T-helper 17 cell (primary cell): ENCODE measurements at regions not wholly inside any gene's neighbourhood (a gene's known extent, or its start where the extent isn't known, plus 50 kb on each side); places are given as distances from the start of the nearest gene placed in this dataset.

Source experiments
- ATAC-seq: fragments of 150-1000 bp; cut with Tn5 transposase; 2 replicates; pipeline ENCODE4 v1.10.0; 2021; ENCODE audit warnings: mild to moderate bottlenecking, moderate library complexity
- DNase-seq, 3 donors: peaks; one replicate each; pipeline versions ENCODE4 v3.0.0 to v3.0.0-alpha.2; 2020 to 2021
- H3K9me3 ChIP-seq: one replicate; pipeline ENCODE4 v1.7.0; 2013; ENCODE audit warnings: low read length, mild to moderate bottlenecking; ENCODE audit not compliant: control insufficient read depth, poor library complexity, severe bottlenecking
- H3K27ac Mint-ChIP-seq: one replicate; pipeline ENCODE4 v1.8.0; 2022; ENCODE audit warnings: mild to moderate bottlenecking, moderate library complexity, mixed read lengths
- H3K27me3 Mint-ChIP-seq: one replicate; pipeline ENCODE4 v1.8.0; 2022; ENCODE audit warnings: mixed read lengths
- H3K36me3 Mint-ChIP-seq: one replicate; pipeline ENCODE4 v1.8.0; 2022; ENCODE audit warnings: low read depth, mixed read lengths
- H3K4me1 Mint-ChIP-seq: one replicate; pipeline ENCODE4 v1.8.0; 2022; ENCODE audit warnings: mild to moderate bottlenecking, mixed read lengths
- H3K4me3 Mint-ChIP-seq: one replicate; pipeline ENCODE4 v1.8.0; 2022; ENCODE audit warnings: mild to moderate bottlenecking, moderate library complexity, mixed read lengths

DNA sequence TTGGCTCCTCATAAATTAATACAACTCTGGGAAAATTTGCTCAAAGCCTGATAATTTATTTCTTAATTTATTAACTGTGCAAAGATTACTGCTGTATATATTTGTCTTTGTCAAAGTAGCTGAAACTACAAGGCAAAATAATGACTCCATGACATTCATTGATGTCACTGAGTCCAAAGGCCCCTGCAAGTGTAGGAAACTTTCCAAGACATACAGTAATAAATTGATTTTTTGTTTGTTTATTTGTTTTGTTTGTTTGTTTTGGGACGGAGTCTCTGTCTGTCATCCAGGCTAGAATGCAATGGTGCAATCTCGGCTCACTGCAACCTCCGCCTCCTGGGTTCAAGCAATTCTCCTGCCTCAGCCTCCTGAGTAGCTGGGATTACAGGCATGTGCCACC lies 96.8 kb upstream of the LPP start:
- H3K27me3 Mint-ChIP-seq, result no peaks in the 10 kb centered on the region
- no peak overlapping the region for H3K27ac Mint-ChIP-seq
- H3K4me1 Mint-ChIP-seq, result peaks cover 21% of the 10 kb centered on the region
- ATAC-seq (no peak), DNase-seq (no peak)
- H3K9me3 ChIP-seq, result no peaks in the 10 kb centered on the region
- no peak overlapping the region for H3K4me3 Mint-ChIP-seq
- peaks cover 2% of the 10 kb centered on the region for H3K36me3 Mint-ChIP-seq

DNA sequence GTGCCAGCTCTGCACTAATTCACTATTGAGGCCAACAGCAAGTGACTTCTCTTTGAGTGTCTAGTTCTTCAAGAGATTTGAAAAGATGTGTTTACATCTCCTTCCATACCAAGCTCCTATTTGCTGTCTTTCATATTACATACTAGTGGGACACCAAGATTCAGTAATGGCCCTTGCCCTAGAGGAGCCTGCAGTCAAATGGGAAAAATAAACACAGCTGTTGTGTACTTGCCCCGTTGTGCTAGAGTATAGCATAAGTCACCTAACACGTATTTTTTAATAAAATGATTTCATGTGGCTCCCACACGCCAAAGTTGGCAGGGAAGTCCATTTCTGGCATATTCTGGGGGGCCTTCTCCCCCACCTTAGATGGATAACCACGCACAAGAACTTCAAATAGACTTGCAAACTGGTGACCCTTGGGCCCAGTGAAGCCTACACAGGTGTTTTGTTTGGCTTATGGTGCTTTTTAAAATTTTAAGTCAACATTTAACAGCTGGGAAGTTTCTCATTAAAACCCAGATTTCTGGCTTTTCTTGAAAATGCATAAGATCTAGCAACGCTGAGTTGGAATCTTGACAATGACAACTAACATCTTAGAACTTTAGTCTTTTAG lies 95.3 kb upstream of the LPP start:
- Mint-ChIP-seq H3K27ac (no peak overlapping the region), H3K4me3 (no peak overlapping the region), H3K27me3 (no peaks in the 10 kb centered on the region), H3K4me1 (peaks cover 18% of the 10 kb centered on the region), H3K36me3 (no peaks in the 10 kb centered on the region)
- ATAC-seq (no peak), DNase-seq (no peak)
- no peaks in the 10 kb centered on the region for H3K9me3 ChIP-seq

DNA sequence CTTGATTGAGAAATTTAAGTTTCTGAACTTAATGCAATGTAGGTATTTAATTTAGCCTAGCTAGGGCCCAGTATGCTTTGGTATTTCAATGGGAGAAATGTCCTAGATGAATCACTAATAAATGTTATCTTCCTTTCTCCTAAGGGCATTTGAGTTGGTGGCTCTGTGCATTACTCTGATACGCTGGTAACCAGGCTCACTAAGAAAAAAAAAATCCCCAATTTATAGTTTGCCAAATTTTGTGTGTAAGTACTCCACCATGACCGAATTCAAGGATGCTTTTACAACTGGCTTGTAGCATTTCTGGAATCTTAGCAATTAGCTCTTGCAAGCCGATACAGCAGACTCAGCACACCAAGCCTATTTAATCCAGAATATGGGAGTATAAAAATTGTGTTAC lies 94.6 kb upstream of the LPP start:
- H3K9me3 ChIP-seq, result no peaks in the 10 kb centered on the region
- H3K36me3 Mint-ChIP-seq, result no peaks in the 10 kb centered on the region
- no peaks in the 10 kb centered on the region for H3K27me3 Mint-ChIP-seq
- peaks cover 22% of the 10 kb centered on the region for H3K4me1 Mint-ChIP-seq
- DNase-seq (no peak), ATAC-seq (no peak)
- H3K27ac Mint-ChIP-seq, result peak overlapping the region; percentile 51
- H3K4me3 Mint-ChIP-seq, result no peak overlapping the region

DNA sequence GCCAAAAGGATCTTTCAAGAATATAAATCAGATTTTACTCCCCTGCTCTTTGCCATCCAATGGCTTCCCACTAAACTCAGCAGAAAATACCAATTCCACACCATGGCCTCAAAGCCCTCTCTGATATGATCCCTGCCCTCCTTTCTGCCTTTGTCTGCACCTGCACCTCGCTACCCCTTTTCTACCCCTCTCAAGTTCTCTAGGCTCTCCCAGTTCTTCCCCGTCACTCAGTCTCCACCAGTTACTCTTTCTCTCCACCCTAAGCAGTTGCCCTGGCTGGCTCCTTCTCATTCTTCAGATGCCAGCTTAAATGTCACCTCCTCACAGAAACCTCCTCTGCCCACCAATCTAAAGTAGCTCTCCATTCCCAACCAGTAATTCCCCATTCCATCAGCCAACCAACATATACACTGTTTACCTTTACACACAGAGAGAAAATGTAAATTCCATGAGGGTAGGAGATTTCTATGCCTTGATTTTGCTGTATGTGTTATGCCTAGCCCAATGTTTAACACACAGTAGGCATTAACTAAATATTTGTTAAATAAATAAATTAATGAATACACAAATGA lies 93.6 kb upstream of the LPP start:
- DNase-seq (no peak), ATAC-seq (no peak)
- Mint-ChIP-seq H3K4me3 (no peak overlapping the region), H3K27ac (peak overlapping the region; percentile 51), H3K27me3 (no peaks in the 10 kb centered on the region), H3K4me1 (peaks cover 27% of the 10 kb centered on the region), H3K36me3 (no peaks in the 10 kb centered on the region)
- H3K9me3 ChIP-seq, result no peaks in the 10 kb centered on the region

DNA sequence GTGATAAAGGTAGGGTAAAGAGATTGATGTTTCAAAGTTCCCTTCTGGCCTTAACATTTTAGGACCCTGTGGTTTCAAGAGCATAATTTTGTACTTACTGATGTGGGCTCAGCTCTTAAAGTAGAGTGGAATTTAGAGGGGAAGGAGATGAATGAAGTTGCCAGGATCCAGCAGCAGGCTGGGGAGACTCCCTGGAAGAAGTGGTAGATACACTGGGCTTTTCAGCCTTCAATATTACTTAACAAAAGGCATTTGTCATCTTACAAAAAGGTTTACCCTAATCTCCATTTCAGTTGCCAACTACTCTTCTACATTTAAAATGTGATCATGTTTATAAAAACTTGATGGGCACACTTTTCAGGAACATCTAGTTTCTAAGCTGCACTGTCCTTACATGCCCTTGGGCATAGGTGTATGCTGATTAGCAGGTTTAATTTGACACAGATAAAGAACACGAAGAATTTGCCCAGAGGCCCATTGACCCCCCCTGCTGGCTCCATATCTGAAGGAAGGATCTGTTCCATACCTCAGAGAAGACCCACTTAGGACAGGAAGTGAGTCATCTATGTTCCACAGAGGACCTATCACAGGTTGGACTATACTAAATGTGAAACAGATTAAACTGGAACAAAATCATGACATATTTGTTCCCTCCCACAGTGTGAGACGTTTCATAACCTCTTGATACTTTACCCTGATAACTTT lies 93.0 kb upstream of the LPP start:
- DNase-seq (peak; percentile 15 to 35 (median 16)), ATAC-seq (peak; percentile 93)
- Mint-ChIP-seq H3K27ac (peak overlapping the region; percentile 51), H3K27me3 (no peaks in the 10 kb centered on the region), H3K4me3 (peak overlapping the region; percentile 36), H3K4me1 (peaks cover 27% of the 10 kb centered on the region), H3K36me3 (no peaks in the 10 kb centered on the region)
- H3K9me3 ChIP-seq, result no peaks in the 10 kb centered on the region

DNA sequence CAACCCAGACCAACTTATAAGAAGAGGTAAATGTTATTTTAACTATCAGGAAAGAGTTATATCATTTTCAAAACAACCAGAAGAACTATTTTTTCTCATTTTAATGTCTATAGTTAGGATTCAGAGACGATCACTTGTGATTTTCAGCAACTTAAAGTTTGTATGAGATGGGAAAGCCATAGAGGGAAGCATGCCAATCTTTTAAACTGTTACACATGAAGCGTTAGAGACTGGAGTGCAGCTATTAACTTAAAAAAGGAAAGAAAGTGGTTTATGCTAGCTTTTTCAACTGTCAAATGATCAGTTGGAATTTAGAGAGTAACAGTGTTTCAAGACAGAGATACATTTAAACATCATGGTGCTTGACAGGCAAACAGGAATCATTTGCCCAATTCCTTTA lies 91.7 kb upstream of the LPP start:
- H3K27me3 Mint-ChIP-seq, result no peaks in the 10 kb centered on the region
- H3K27ac Mint-ChIP-seq, result peak overlapping the region; percentile 51
- ATAC-seq (no peak), DNase-seq (no peak)
- H3K4me1 Mint-ChIP-seq, result peaks cover 27% of the 10 kb centered on the region
- no peak overlapping the region for H3K4me3 Mint-ChIP-seq
- no peaks in the 10 kb centered on the region for H3K36me3 Mint-ChIP-seq
- no peaks in the 10 kb centered on the region for H3K9me3 ChIP-seq

DNA sequence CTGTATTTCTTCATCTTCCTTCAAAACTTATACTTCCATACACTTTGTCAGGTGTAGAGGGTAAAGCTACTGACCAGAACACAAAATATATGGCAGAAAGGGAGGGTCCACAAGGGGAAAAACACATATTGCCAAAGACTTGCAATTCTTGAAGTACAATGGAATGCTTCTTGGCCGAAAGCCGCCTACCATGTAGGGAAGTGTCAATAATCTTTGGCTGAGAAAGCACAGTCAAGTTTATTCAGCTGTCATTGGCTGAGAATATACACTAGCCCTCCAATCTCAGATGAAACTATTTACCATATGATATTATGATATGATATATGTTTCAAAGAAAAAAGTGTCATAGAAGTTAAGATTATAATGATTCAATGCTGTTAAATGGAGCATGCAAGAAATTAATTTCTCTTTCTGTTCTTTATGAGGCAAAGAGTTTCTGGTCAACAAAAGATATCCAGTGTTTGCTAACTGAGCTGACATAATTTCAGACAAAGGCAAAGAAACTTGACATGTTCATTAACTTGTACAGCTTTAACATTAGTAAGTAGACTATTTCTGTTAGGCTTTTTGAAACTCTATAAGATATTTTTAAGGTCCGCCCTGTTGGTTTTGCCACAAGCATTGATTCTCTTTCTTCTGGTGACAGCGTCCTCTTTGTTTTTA lies 89.0 kb upstream of the LPP start:
- no peaks in the 10 kb centered on the region for H3K9me3 ChIP-seq
- H3K27me3 Mint-ChIP-seq, result no peaks in the 10 kb centered on the region
- DNase-seq (no peak), ATAC-seq (no peak)
- H3K27ac Mint-ChIP-seq, result no peak overlapping the region
- no peak overlapping the region for H3K4me3 Mint-ChIP-seq
- no peaks in the 10 kb centered on the region for H3K36me3 Mint-ChIP-seq
- peaks cover 24% of the 10 kb centered on the region for H3K4me1 Mint-ChIP-seq

DNA sequence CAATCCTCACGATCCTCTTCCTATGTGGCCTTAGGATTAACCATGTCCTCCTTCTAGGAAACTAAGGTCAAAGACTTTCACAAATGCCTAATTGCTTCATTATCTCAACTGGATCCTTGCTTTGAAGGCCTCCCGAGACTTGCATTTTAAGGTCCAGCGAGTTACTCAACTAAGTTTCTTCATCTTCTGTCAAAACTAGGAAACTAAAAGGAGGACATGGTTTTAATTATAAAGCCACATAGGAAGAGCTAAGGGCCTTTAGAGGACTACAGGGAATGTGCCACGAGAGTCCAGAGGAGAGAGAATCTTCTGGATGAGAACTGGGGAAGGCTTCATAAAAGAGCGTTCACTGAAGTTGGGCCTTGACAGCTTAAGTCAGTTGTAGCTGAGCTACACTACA lies 87.8 kb upstream of the LPP start:
- Mint-ChIP-seq H3K27me3 (no peaks in the 10 kb centered on the region), H3K27ac (no peak overlapping the region), H3K36me3 (no peaks in the 10 kb centered on the region), H3K4me1 (peaks cover 15% of the 10 kb centered on the region), H3K4me3 (no peak overlapping the region)
- no peaks in the 10 kb centered on the region for H3K9me3 ChIP-seq
- DNase-seq, result no peak
- ATAC-seq, result no peak

DNA sequence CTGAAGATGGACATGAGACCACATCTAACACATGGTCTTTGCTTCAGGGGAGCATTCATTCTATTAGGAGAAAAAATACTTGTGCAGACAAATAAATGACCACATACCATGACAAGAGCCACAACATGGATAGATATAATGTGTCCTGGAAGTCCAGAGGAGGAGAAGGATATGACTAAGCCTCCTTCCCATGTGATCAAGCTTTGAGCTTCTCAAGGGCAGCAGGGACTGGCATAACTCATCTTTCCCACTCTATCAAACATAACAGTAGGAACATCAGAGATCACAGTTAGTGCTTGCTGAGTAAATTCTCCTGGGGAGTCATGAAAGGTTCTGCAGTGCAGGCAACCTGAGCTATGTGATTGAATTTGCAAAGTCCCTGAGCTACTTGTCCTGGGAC lies 86.0 kb upstream of the LPP start:
- H3K4me3 Mint-ChIP-seq, result no peak overlapping the region
- H3K4me1 Mint-ChIP-seq, result peaks cover 8% of the 10 kb centered on the region
- no peak for DNase-seq
- no peak overlapping the region for H3K27ac Mint-ChIP-seq
- H3K27me3 Mint-ChIP-seq, result no peaks in the 10 kb centered on the region
- no peaks in the 10 kb centered on the region for H3K9me3 ChIP-seq
- no peaks in the 10 kb centered on the region for H3K36me3 Mint-ChIP-seq
- ATAC-seq, result no peak

DNA sequence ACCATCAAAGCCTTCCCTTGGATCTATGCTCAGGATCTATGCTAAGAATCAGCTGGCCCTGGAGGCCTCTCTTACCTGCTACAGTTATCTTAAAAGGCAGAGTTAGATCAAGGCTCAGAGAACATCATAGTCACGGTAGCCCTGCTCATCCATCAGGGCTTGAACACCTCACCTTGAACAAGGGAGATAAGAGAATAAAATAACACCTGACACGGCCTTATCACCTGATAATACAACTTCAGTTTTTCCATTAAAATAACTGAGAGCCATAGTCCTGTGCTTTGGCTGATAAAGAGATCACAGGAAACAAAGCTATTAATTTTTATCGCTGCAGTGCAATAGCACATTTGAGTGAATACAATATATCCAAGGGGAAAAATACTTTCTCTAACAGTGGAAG lies 85.6 kb upstream of the LPP start:
- no peak for DNase-seq
- Mint-ChIP-seq H3K27me3 (no peaks in the 10 kb centered on the region), H3K4me3 (no peak overlapping the region), H3K27ac (no peak overlapping the region), H3K36me3 (no peaks in the 10 kb centered on the region), H3K4me1 (peaks cover 8% of the 10 kb centered on the region)
- ATAC-seq, result no peak
- no peaks in the 10 kb centered on the region for H3K9me3 ChIP-seq

DNA sequence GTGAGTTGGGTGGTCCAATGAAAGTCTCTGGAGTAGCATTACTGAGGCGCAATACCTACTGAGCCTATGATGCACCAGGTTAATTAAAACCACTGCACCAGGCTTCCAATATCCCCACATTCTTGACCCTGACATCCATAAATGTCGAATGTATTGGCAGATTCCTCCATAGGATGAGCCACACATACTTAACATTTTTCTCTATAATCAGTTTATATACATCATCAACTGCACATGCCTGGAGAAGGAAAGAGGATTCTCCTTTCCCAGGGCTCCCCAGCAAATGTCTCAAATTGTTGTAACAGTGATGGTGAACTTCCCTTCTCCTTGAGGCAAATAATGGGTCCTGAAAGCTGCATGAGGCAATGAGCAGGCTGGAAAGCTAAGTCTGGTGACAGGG lies 82.3 kb upstream of the LPP start:
- H3K4me3 Mint-ChIP-seq, result no peak overlapping the region
- no peaks in the 10 kb centered on the region for H3K4me1 Mint-ChIP-seq
- no peaks in the 10 kb centered on the region for H3K9me3 ChIP-seq
- ATAC-seq, result no peak
- H3K27ac Mint-ChIP-seq, result no peak overlapping the region
- no peak for DNase-seq
- H3K27me3 Mint-ChIP-seq, result no peaks in the 10 kb centered on the region
- H3K36me3 Mint-ChIP-seq, result no peaks in the 10 kb centered on the region

DNA sequence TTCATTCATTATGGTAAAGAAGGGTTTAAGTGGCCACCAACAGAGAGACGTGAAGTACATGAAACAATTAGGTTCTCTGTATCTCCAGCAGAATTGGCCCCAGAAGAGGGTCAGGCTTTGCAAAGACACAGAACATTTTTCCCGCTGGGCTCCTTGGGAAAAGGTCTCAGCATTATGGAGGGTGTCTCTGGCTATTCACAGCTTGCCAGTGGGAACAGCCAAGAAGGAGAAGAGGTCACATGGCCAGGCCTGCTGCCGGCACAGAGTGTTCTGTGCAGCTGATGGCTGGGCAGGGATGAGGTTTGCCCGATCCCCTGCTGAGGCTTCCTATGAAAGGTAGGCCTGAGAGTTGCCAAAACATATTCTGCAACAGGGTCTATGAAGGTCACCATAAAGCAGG lies 77.8 kb upstream of the LPP start:
- Mint-ChIP-seq H3K27me3 (no peaks in the 10 kb centered on the region), H3K36me3 (peaks cover 2% of the 10 kb centered on the region), H3K27ac (no peak overlapping the region), H3K4me3 (no peak overlapping the region), H3K4me1 (no peaks in the 10 kb centered on the region)
- DNase-seq (no peak), ATAC-seq (no peak)
- peaks cover 4% of the 10 kb centered on the region for H3K9me3 ChIP-seq

DNA sequence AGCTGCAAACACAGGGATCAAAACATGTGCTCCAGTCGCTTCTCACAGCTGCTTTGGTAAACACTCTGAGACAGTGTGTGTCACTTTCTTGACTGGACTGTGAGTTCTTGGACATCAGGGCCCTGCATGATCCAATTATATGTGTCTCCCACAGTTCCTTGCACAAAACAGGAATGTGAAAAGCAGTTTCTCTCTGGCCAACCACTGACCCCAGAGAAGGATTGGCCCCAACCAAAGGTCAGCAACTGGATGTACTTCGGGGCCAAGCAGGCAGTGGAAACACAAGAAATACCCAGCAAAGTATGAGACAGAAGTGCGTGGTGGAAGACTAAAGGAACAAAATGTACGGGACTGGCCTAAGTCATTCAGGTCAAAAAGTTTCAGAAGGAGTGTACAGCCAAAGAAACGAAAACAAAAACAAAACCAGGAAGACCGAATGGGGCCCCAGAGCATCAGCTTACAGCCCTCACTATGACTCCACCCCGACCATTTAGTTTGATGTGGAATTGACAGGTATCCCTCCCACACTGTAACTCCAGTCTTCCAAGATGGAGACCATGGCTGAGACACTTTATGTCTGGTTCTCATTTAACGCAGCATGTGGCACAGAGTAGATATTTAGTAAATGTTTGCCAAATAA lies 76.7 kb upstream of the LPP start:
- peaks cover 2% of the 10 kb centered on the region for H3K36me3 Mint-ChIP-seq
- no peaks in the 10 kb centered on the region for H3K4me1 Mint-ChIP-seq
- no peak for DNase-seq
- peaks cover 4% of the 10 kb centered on the region for H3K9me3 ChIP-seq
- H3K27ac Mint-ChIP-seq, result no peak overlapping the region
- no peak for ATAC-seq
- no peak overlapping the region for H3K4me3 Mint-ChIP-seq
- no peaks in the 10 kb centered on the region for H3K27me3 Mint-ChIP-seq
